Transverse colon (tissue), 4 donors: ENCODE measurements at regions not wholly inside any gene's neighbourhood (a gene's known extent, or its start where the extent isn't known, plus 50 kb on each side); places are given as distances from the start of the nearest gene placed in this dataset.

ENCODE experiments used
- CTCF ChIP-seq, 5 experiments: fragments of 200-600 bp in 3 of 5; fragments of 450-650 bp in 2 of 5; sonication (generic) in 3 of 5; IDR thresholded peaks; 1 replicate in 2 of 5; 2 replicates in 3 of 5; pipeline ENCODE4 v1.5.1; 2016 to 2017; ENCODE audit warnings: antibody characterized with exemption in 5 of 5, inconsistent platforms in 3 of 5, mild to moderate bottlenecking in 2 of 5, moderate library complexity in 1 of 5
- EP300 ChIP-seq: sonication (generic); formaldehyde crosslinking; IDR thresholded peaks from one replicate; pipeline ENCODE4 v1.6.1; 2017; ENCODE audit warnings: antibody characterized with exemption, low read depth
- POLR2A ChIP-seq: fragments of 450-650 bp; IDR thresholded peaks from one replicate; pipeline ENCODE4 v1.6.1; 2016; ENCODE audit warnings: antibody characterized with exemption, mild to moderate bottlenecking, moderate library complexity
- POLR2AphosphoS5 ChIP-seq, 3 donors: sonication (generic); formaldehyde crosslinking; IDR thresholded peaks; one replicate each; pipeline ENCODE4 v1.6.1; 2016; ENCODE audit warnings: antibody characterized with exemption in 3 of 3

- no peak for TF ChIP-seq CTCF (IDR thresholded peaks at IDR 0.05)
- no peak for TF ChIP-seq POLR2AphosphoS5 (IDR thresholded peaks at IDR 0.05)
- TF ChIP-seq EP300 = no peak
- TF ChIP-seq POLR2A = no peak
Measured at GRCh38 chr2:83967854-83968253, 491.2 kb downstream of the SUCLG1 start.
